Kidney (tissue), 13 donors: ENCODE measurements at regions not wholly inside any gene's neighbourhood (a gene's known extent, or its start where the extent isn't known, plus 50 kb on each side); places are given as distances from the start of the nearest gene placed in this dataset.

Experiments
- DNase-seq, 5 donors: peaks; one replicate each; pipeline ENCODE4 v3.0.0-alpha.2; 2013 to 2020
- FAIRE-seq: peaks from 2 replicates; lab custom pipeline; 2012; peaks lifted over from hg19 to GRCh38; lab: Jason Lieb, UNC
- H3K27ac ChIP-seq, 2 donors: one replicate each; pipeline ENCODE4 v1.7.0; 2013; ENCODE audit warnings: low read depth in 2 of 2, low read length in 2 of 2, inconsistent platforms in 1 of 2
- H3K27me3 ChIP-seq: one replicate; pipeline ENCODE4 v1.7.1; 2013; ENCODE audit warnings: low read length, inconsistent platforms; ENCODE audit not compliant: control insufficient read depth, insufficient read depth
- H3K36me3 ChIP-seq, 3 donors: one replicate each; pipeline versions ENCODE4 v1.7.0 to v1.7.1; 2013; ENCODE audit warnings: low read length in 3 of 3, control low read depth in 1 of 3, inconsistent platforms in 1 of 3; ENCODE audit not compliant: insufficient read depth in 3 of 3, control insufficient read depth in 2 of 3
- H3K4me1 ChIP-seq, 3 donors: one replicate each; pipeline versions ENCODE4 v1.7.0 to v1.7.1; 2013; ENCODE audit warnings: low read length in 3 of 3, inconsistent platforms in 1 of 3, low read depth in 1 of 3; ENCODE audit not compliant: control insufficient read depth in 2 of 3, insufficient read depth in 2 of 3
- H3K4me3 ChIP-seq, 3 donors: one replicate each; pipeline versions ENCODE4 v1.7.0 to v1.8.1; 2013; ENCODE audit warnings: low read length in 3 of 3, control low read depth in 1 of 3, inconsistent platforms in 1 of 3
- H3K9ac ChIP-seq, 3 donors: one replicate each; pipeline versions ENCODE4 v1.7.0 to v1.7.1; 2013; ENCODE audit warnings: low read length in 3 of 3, control low read depth in 1 of 3, inconsistent platforms in 1 of 3
- H3K9me3 ChIP-seq, 3 donors: one replicate each; pipeline versions ENCODE4 v1.7.0 to v1.7.1; 2013; ENCODE audit warnings: low read length in 3 of 3, control low read depth in 1 of 3, inconsistent platforms in 1 of 3; ENCODE audit not compliant: control insufficient read depth in 2 of 3, insufficient read depth in 1 of 3
- CTCF ChIP-seq: IDR thresholded peaks from 3 replicates; pipeline ENCODE4 v1.5.1; 2012; ENCODE audit warnings: mild to moderate bottlenecking, moderate library complexity, borderline replicate concordance; ENCODE audit not compliant: insufficient read depth; ENCODE audit errors: extremely low read depth
- intact Hi-C: fragments of 100-400 bp; cut with DNase I; formaldehyde crosslinking; loops from one replicate; pipeline ENCODE4 v1.11.1; 2022
- donor health status: control.
- donor health status: control.
- donor health status: control.
- donor health status: control.
- donor health status: control.
- donor health status: DM: yes; HTN: yes; CAD: no.
- donor health status: Normal renal cell carcinoma (clear cell type).

GRCh38 chr16:86384263-86384649, 126.1 kb upstream of the FOXF1 start:
- Histone ChIP-seq H3K9me3 (no peaks in the 10 kb centered on the region), H3K4me1 (no peaks in the 10 kb centered on the region), H3K36me3 (no peaks in the 10 kb centered on the region), H3K27ac (no peak overlapping the region), H3K9ac (no peak overlapping the region), H3K27me3 (no peaks in the 10 kb centered on the region), H3K4me3 (no peak overlapping the region)
- peak in 1 of 5 donors; percentile 84 for DNase-seq
- FAIRE-seq, result no peak
- intact Hi-C loops, result no loop called here
- TF ChIP-seq CTCF, result no peak

GRCh38 chr16:86384980-86385379, 125.3 kb upstream of the FOXF1 start:
- Histone ChIP-seq H3K27ac (no peak overlapping the region), H3K4me1 (no peaks in the 10 kb centered on the region), H3K9ac (no peak overlapping the region), H3K9me3 (no peaks in the 10 kb centered on the region), H3K4me3 (no peak overlapping the region), H3K27me3 (no peaks in the 10 kb centered on the region), H3K36me3 (no peaks in the 10 kb centered on the region)
- intact Hi-C loops, result no loop called here
- no peak for DNase-seq
- FAIRE-seq, result no peak
- no peak for TF ChIP-seq CTCF

- DNase-seq (no peak), FAIRE-seq (no peak)
- no peak for TF ChIP-seq CTCF
- no peak overlapping the region for H3K27ac ChIP-seq
- H3K36me3 ChIP-seq, result no peaks in the 10 kb centered on the region
- no peaks in the 10 kb centered on the region for H3K9me3 ChIP-seq
- H3K4me3 ChIP-seq, result no peak overlapping the region
- no peaks in the 10 kb centered on the region for H3K4me1 ChIP-seq
- no peak overlapping the region for H3K9ac ChIP-seq
- intact Hi-C loops, result no loop called here
- no peaks in the 10 kb centered on the region for H3K27me3 ChIP-seq
Measured at GRCh38 chr16:86387468-86388440, 122.6 kb upstream of the FOXF1 start.
